RWPE2 (cell line): ENCODE measurements at regions not wholly inside any gene's neighbourhood (a gene's known extent, or its start where the extent isn't known, plus 50 kb on each side); places are given as distances from the start of the nearest gene placed in this dataset.
A peak's percentile ranks its signal among the peaks of the same experiment; 100 is the strongest.

Experiments used
- ATAC-seq: fragments of 200-7000 bp; cut with Tn5 transposase; 3 replicates; pipeline ENCODE4 v1.9.1; 2021; ENCODE audit warnings: low read depth
- DNase-seq: peaks from one replicate; pipeline ENCODE4 v3.0.0-alpha.2; 2020; ENCODE audit warnings: low spot score
- H3K27ac ChIP-seq: fragments of 450-650 bp; 2 replicates; pipeline ENCODE4 v1.5.1; 2017; ENCODE audit warnings: mild to moderate bottlenecking; ENCODE audit not compliant: poor library complexity, severe bottlenecking
- H3K27me3 ChIP-seq: fragments of 250-450 bp; sonication (Bioruptor Pico); 2 replicates; pipeline ENCODE4 v1.5.1; 2021; ENCODE audit warnings: mild to moderate bottlenecking, moderate library complexity; ENCODE audit not compliant: insufficient read depth, poor library complexity, severe bottlenecking
- H3K36me3 ChIP-seq: fragments of 250-450 bp; sonication (Bioruptor Pico); 2 replicates; pipeline ENCODE4 v1.5.1; 2020; ENCODE audit warnings: low read depth, mild to moderate bottlenecking, moderate library complexity
- H3K4me1 ChIP-seq: fragments of 250-450 bp; sonication (Bioruptor Pico); 2 replicates; pipeline ENCODE4 v1.5.1; 2021; ENCODE audit warnings: mild to moderate bottlenecking, moderate library complexity; ENCODE audit not compliant: insufficient read depth, poor library complexity, severe bottlenecking
- H3K4me3 ChIP-seq: fragments of 250-450 bp; sonication (Bioruptor Pico); 2 replicates; pipeline ENCODE4 v1.5.1; 2021; ENCODE audit warnings: mild to moderate bottlenecking, moderate library complexity; ENCODE audit not compliant: severe bottlenecking
- H3K9me3 ChIP-seq: fragments of 250-450 bp; sonication (Bioruptor Pico); 2 replicates; pipeline ENCODE4 v1.5.1; 2021; ENCODE audit warnings: mild to moderate bottlenecking, moderate library complexity; ENCODE audit not compliant: severe bottlenecking
- CTCF ChIP-seq: fragments of 450-650 bp; IDR thresholded peaks from one replicate; pipeline ENCODE4 v1.5.1; 2017; ENCODE audit warnings: mild to moderate bottlenecking, moderate library complexity; ENCODE audit not compliant: poor library complexity, severe bottlenecking

GRCh38 chr11:86745571-86745970 is 54.8 kb upstream of the PRSS23 start:
- Histone ChIP-seq H3K4me1 (peaks cover 33% of the 10 kb centered on the region), H3K27ac (peak overlapping the region; percentile 99), H3K9me3 (no peaks in the 10 kb centered on the region), H3K4me3 (no peak overlapping the region), H3K27me3 (no peaks in the 10 kb centered on the region), H3K36me3 (no peaks in the 10 kb centered on the region)
- DNase-seq (no peak), ATAC-seq (no peak)
- TF ChIP-seq CTCF, result no peak

DNA sequence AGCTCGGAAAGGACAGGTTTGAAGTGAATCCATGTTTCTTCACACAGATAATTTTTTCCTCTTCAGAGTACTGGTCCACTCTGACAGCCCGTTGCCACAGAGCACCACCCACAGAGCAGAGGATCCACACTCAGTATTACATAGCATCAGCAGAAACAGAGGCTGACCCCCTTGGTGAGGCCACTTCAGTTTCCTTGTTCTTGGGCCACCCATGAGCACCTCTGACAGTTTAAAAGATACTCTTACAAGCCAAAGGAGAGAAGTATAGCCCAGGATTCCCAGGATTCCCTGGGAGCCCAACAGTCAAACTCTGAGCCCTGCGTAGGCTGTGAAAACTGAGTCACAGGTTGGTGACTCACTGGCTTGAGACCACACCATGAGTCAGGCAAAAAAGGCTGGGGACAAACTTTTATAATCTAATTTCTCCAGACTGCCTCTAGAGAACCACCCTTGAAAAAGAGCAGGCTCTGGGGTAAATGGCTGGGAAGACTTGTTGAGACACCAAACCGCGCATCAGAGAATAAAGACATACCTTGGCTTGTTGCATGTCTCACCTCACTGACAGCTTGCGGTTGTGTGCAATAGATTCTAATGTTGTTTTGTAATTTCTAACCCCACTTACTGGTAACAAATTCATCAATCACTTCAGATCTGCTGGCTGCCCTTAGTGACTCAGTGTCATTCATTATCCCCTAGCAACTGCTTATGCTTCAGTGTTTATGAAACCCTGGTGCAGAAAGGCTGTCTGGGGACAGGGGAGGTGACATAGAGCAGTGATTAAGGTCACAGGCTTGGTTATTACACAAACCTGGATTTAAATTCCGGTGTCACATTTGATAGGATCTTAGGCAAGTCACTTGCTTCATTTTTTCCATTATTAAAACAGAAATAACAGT is 56.9 kb upstream of the PRSS23 start:
- Histone ChIP-seq H3K4me1 (peaks cover 45% of the 10 kb centered on the region), H3K27ac (peak overlapping the region; percentile 99), H3K9me3 (no peaks in the 10 kb centered on the region), H3K27me3 (no peaks in the 10 kb centered on the region), H3K36me3 (no peaks in the 10 kb centered on the region), H3K4me3 (no peak overlapping the region)
- DNase-seq (peak; percentile 87), ATAC-seq (peak; percentile 74)
- TF ChIP-seq CTCF, result peak; percentile 25

- H3K27me3 ChIP-seq, result no peaks in the 10 kb centered on the region
Observed at GRCh38 chr11:86741839-86742805, 58.2 kb upstream of the PRSS23 start.

GRCh38 chr11:86741484-86741835 is 58.9 kb upstream of the PRSS23 start:
- H3K4me1 ChIP-seq, result peaks cover 62% of the 10 kb centered on the region

More at GRCh38 chr11:86741839-86742805, 58.2 kb upstream of the PRSS23 start:
- TF ChIP-seq CTCF, result no peak
- H3K36me3 ChIP-seq, result no peaks in the 10 kb centered on the region
- peak overlapping the region; percentile 99 for H3K27ac ChIP-seq
- DNase-seq, result no peak
- no peak overlapping the region for H3K4me3 ChIP-seq
- peak; percentile 67 for ATAC-seq
- H3K9me3 ChIP-seq, result no peaks in the 10 kb centered on the region
- peaks cover 57% of the 10 kb centered on the region for H3K4me1 ChIP-seq

More at GRCh38 chr11:86741484-86741835, 58.9 kb upstream of the PRSS23 start:
- no peaks in the 10 kb centered on the region for H3K36me3 ChIP-seq
- no peak for ATAC-seq
- DNase-seq, result no peak
- no peak for TF ChIP-seq CTCF
- no peaks in the 10 kb centered on the region for H3K27me3 ChIP-seq
- H3K4me3 ChIP-seq, result no peak overlapping the region
- no peaks in the 10 kb centered on the region for H3K9me3 ChIP-seq
- peak overlapping the region; percentile 99 for H3K27ac ChIP-seq
